Hematopoietic multipotent progenitor cell treated with erythropoietin and hydrocortisone succinate and interleukin-3 and kit ligand, for 4 days (in vitro differentiated cells): ENCODE measurements at regions not wholly inside any gene's neighbourhood (a gene's known extent, or its start where the extent isn't known, plus 50 kb on each side); places are given as distances from the start of the nearest gene placed in this dataset.
"Not testable (repeated sequence)": the region's sequence is repeated elsewhere in the genome, so short reads cannot be mapped to it uniquely, and the experiment has no call there.

ENCODE experiments used
- DNase-seq: peaks from one replicate; pipeline ENCODE4 v3.0.0-alpha.2; 2015

- no peak for DNase-seq
These were observed 155.9 kb downstream of the SHOX start for GRCh38 chrX:786441-786881.

GRCh38 chrX:784829-785228 is 154.2 kb downstream of the SHOX start:
- DNase-seq, result no peak

GRCh38 chrX:781224-782204 is 150.9 kb downstream of the SHOX start:
- DNase-seq, result no peak

GRCh38 chrX:776529-777230 is 146.1 kb downstream of the SHOX start:
- DNase-seq, result no peak

- no peak for DNase-seq
These were observed 145.5 kb downstream of the SHOX start for GRCh38 chrX:776061-776460.

GRCh38 chrX:774536-774935 is 143.9 kb downstream of the SHOX start:
- DNase-seq, result no peak

GRCh38 chrX:773292-774025 is 142.9 kb downstream of the SHOX start:
- no peak for DNase-seq

GRCh38 chrX:771536-771935 is 140.9 kb downstream of the SHOX start:
- peak; percentile 15 for DNase-seq

- no peak for DNase-seq
These were observed 139.2 kb downstream of the SHOX start for GRCh38 chrX:769796-770195.

GRCh38 chrX:768596-768995 is 138.0 kb downstream of the SHOX start:
- no peak for DNase-seq

- no peak for DNase-seq
These were observed 128.3 kb downstream of the SHOX start for GRCh38 chrX:758917-759316.

- no peak for DNase-seq
These were observed 120.2 kb downstream of the SHOX start for GRCh38 chrX:750812-751211.

GRCh38 chrX:750263-750662 is 119.7 kb downstream of the SHOX start:
- no peak for DNase-seq

GRCh38 chrX:747176-747575 is 116.6 kb downstream of the SHOX start:
- DNase-seq, result no peak

- DNase-seq, result no peak
These were observed 109.0 kb downstream of the SHOX start for GRCh38 chrX:739611-740010.

- DNase-seq, result not testable (repeated sequence)
These were observed 106.4 kb downstream of the SHOX start for GRCh38 chrX:737021-737420.

GRCh38 chrX:734362-734761 is 103.8 kb downstream of the SHOX start:
- DNase-seq, result no peak

- no peak for DNase-seq
These were observed 103.4 kb downstream of the SHOX start for GRCh38 chrX:733961-734360.

- no peak for DNase-seq
These were observed 99.2 kb downstream of the SHOX start for GRCh38 chrX:729583-730409.

- DNase-seq, result not testable (repeated sequence)
These were observed 98.5 kb downstream of the SHOX start for GRCh38 chrX:729101-729500.

GRCh38 chrX:728639-729038 is 98.0 kb downstream of the SHOX start:
- not testable (repeated sequence) for DNase-seq
